GM23338 (cell line): ENCODE measurements at regions not wholly inside any gene's neighbourhood (a gene's known extent, or its start where the extent isn't known, plus 50 kb on each side); places are given as distances from the start of the nearest gene placed in this dataset.
"Not testable (repeated sequence)": the region's sequence is repeated elsewhere in the genome, so short reads cannot be mapped to it uniquely, and the experiment has no call there.

Experiments used
- ATAC-seq: fragments of 200-7000 bp; cut with Tn5 transposase; 3 replicates; pipeline ENCODE4 v1.9.1; 2020
- DNase-seq: peaks from one replicate; pipeline ENCODE4 v3.0.0-alpha.2; 2015; ENCODE audit warnings: low spot score
- H2AFZ ChIP-seq: fragments of 200-600 bp; sonication (generic); 2 replicates; pipeline ENCODE4 v1.8.0; 2016; ENCODE audit warnings: antibody characterized with exemption, mild to moderate bottlenecking, moderate library complexity
- H3F3A ChIP-seq: fragments of 200-600 bp; sonication (generic); replicated peaks from 2 replicates; pipeline ENCODE4 v1.8.0; 2017; ENCODE audit warnings: antibody characterized with exemption, mixed run types, low read depth
- H3K27ac ChIP-seq: fragments of 200-600 bp; sonication (generic); 2 replicates; pipeline ENCODE4 v1.6.1; 2016; ENCODE audit warnings: low read depth
- H3K27me3 ChIP-seq: fragments of 200-600 bp; sonication (generic); 2 replicates; pipeline ENCODE4 v1.8.0; 2016; ENCODE audit warnings: mild to moderate bottlenecking, mixed run types, moderate library complexity; ENCODE audit not compliant: insufficient read depth
- H3K36me3 ChIP-seq: fragments of 200-600 bp; sonication (generic); 2 replicates; pipeline ENCODE4 v1.8.0; 2016; ENCODE audit warnings: mild to moderate bottlenecking; ENCODE audit not compliant: insufficient read depth
- H3K4me1 ChIP-seq: fragments of 200-600 bp; sonication (generic); 2 replicates; pipeline ENCODE4 v1.8.0; 2016; ENCODE audit warnings: mild to moderate bottlenecking, moderate library complexity; ENCODE audit not compliant: insufficient read depth
- H3K4me2 ChIP-seq: fragments of 200-600 bp; sonication (generic); 2 replicates; pipeline ENCODE4 v1.7.1; 2017; ENCODE audit warnings: mixed run types
- H3K4me3 ChIP-seq: fragments of 200-600 bp; sonication (generic); 2 replicates; pipeline ENCODE4 v1.6.1; 2016; ENCODE audit warnings: mixed run types
- H3K79me2 ChIP-seq: fragments of 200-600 bp; sonication (generic); replicated peaks from 2 replicates; pipeline ENCODE4 v1.8.0; 2017; ENCODE audit warnings: mild to moderate bottlenecking; ENCODE audit not compliant: insufficient read depth
- H3K9me2 ChIP-seq: fragments of 200-600 bp; sonication (generic); 2 replicates; pipeline ENCODE4 v1.8.0; 2017; ENCODE audit not compliant: insufficient read depth
- H4K20me1 ChIP-seq: fragments of 200-600 bp; sonication (generic); replicated peaks from 2 replicates; pipeline ENCODE4 v1.8.0; 2017; ENCODE audit warnings: mild to moderate bottlenecking; ENCODE audit not compliant: insufficient read depth
- H3K27ac Mint-ChIP-seq: 2 replicates; pipeline ENCODE4 v1.8.0; 2020; ENCODE audit warnings: inconsistent platforms, mild to moderate bottlenecking, moderate library complexity, mixed read lengths
- H3K27me3 Mint-ChIP-seq: 3 replicates; pipeline ENCODE4 v1.8.0; 2022; ENCODE audit warnings: low read depth, mild to moderate bottlenecking, moderate library complexity, mixed read lengths, inconsistent platforms; ENCODE audit not compliant: insufficient read depth, poor library complexity
- H3K36me3 Mint-ChIP-seq: 3 replicates; pipeline ENCODE4 v1.8.0; 2021; ENCODE audit warnings: low read depth, mild to moderate bottlenecking, inconsistent platforms, moderate library complexity, mixed read lengths
- H3K4me1 Mint-ChIP-seq: 3 replicates; pipeline ENCODE4 v1.8.0; 2020; ENCODE audit warnings: mild to moderate bottlenecking, inconsistent platforms, mixed read lengths
- H3K4me3 Mint-ChIP-seq: 3 replicates; pipeline ENCODE4 v1.8.0; 2021; ENCODE audit warnings: moderate library complexity, mild to moderate bottlenecking, inconsistent platforms, mixed read lengths
- H3K9me3 Mint-ChIP-seq: 3 replicates; pipeline ENCODE4 v1.8.0; 2020; ENCODE audit warnings: moderate library complexity, mild to moderate bottlenecking, inconsistent platforms, mixed read lengths
- CREB1 ChIP-seq: fragments of 250-450 bp; sonication (Bioruptor Pico); IDR thresholded peaks from 2 replicates; pipeline ENCODE4 v1.5.0; 2020; ENCODE audit warnings: low read depth, mild to moderate bottlenecking, moderate library complexity
- EZH2phosphoT487 ChIP-seq: fragments of 200-600 bp; sonication (generic); IDR thresholded peaks from one replicate; pipeline ENCODE4 v1.8.1; 2018; ENCODE audit warnings: antibody characterized with exemption; ENCODE audit not compliant: unreplicated experiment
- STAT1 ChIP-seq: IDR thresholded peaks from one replicate; pipeline ENCODE4 v1.6.1; 2016; ENCODE audit warnings: antibody characterized with exemption; ENCODE audit not compliant: unreplicated experiment
- ZNF114 ChIP-seq: fragments of 250-450 bp; sonication (Bioruptor Pico); IDR thresholded peaks from 2 replicates; pipeline ENCODE4 v1.5.0; 2020; ENCODE audit warnings: mild to moderate bottlenecking, moderate library complexity
- TF ChIP-seq, protein P1 (sequence below): fragments of 250-450 bp; sonication (Bioruptor Pico); IDR thresholded peaks from 2 replicates; pipeline ENCODE4 v1.5.0; 2020; ENCODE audit warnings: mild to moderate bottlenecking, moderate library complexity
- TF ChIP-seq, protein P2 (sequence below), 2 experiments: fragments of 200-600 bp in 1 of 2; sonication (generic) in 1 of 2; conservative IDR thresholded peaks; 2 replicates each; pipeline versions ENCODE4 v1.5.1 to v1.6.1; 2016 to 2017; ENCODE audit warnings: antibody characterized with exemption in 2 of 2, low read depth in 2 of 2, mild to moderate bottlenecking in 2 of 2, moderate library complexity in 1 of 2

DNA sequence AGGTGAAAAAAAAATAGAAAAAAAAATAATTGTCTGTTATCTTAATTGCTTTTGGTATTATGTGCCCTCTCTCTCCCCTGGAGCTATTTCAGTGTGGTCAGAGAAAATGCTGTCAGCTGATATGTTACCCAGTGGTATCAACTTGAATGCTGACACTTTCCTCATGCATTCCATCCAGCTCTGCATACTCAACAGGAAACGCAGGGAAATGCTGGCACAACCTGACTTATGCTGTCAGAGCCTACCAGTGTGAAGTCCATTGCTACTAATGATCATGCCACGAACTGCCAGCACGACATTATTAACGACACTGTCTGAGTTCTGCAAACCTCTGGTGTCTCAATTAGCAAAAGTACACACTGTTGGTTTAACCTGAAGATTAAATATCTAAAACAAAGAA, 182.8 kb downstream of the ZWINT start (continued):
- TF ChIP-seq, protein P1, sequence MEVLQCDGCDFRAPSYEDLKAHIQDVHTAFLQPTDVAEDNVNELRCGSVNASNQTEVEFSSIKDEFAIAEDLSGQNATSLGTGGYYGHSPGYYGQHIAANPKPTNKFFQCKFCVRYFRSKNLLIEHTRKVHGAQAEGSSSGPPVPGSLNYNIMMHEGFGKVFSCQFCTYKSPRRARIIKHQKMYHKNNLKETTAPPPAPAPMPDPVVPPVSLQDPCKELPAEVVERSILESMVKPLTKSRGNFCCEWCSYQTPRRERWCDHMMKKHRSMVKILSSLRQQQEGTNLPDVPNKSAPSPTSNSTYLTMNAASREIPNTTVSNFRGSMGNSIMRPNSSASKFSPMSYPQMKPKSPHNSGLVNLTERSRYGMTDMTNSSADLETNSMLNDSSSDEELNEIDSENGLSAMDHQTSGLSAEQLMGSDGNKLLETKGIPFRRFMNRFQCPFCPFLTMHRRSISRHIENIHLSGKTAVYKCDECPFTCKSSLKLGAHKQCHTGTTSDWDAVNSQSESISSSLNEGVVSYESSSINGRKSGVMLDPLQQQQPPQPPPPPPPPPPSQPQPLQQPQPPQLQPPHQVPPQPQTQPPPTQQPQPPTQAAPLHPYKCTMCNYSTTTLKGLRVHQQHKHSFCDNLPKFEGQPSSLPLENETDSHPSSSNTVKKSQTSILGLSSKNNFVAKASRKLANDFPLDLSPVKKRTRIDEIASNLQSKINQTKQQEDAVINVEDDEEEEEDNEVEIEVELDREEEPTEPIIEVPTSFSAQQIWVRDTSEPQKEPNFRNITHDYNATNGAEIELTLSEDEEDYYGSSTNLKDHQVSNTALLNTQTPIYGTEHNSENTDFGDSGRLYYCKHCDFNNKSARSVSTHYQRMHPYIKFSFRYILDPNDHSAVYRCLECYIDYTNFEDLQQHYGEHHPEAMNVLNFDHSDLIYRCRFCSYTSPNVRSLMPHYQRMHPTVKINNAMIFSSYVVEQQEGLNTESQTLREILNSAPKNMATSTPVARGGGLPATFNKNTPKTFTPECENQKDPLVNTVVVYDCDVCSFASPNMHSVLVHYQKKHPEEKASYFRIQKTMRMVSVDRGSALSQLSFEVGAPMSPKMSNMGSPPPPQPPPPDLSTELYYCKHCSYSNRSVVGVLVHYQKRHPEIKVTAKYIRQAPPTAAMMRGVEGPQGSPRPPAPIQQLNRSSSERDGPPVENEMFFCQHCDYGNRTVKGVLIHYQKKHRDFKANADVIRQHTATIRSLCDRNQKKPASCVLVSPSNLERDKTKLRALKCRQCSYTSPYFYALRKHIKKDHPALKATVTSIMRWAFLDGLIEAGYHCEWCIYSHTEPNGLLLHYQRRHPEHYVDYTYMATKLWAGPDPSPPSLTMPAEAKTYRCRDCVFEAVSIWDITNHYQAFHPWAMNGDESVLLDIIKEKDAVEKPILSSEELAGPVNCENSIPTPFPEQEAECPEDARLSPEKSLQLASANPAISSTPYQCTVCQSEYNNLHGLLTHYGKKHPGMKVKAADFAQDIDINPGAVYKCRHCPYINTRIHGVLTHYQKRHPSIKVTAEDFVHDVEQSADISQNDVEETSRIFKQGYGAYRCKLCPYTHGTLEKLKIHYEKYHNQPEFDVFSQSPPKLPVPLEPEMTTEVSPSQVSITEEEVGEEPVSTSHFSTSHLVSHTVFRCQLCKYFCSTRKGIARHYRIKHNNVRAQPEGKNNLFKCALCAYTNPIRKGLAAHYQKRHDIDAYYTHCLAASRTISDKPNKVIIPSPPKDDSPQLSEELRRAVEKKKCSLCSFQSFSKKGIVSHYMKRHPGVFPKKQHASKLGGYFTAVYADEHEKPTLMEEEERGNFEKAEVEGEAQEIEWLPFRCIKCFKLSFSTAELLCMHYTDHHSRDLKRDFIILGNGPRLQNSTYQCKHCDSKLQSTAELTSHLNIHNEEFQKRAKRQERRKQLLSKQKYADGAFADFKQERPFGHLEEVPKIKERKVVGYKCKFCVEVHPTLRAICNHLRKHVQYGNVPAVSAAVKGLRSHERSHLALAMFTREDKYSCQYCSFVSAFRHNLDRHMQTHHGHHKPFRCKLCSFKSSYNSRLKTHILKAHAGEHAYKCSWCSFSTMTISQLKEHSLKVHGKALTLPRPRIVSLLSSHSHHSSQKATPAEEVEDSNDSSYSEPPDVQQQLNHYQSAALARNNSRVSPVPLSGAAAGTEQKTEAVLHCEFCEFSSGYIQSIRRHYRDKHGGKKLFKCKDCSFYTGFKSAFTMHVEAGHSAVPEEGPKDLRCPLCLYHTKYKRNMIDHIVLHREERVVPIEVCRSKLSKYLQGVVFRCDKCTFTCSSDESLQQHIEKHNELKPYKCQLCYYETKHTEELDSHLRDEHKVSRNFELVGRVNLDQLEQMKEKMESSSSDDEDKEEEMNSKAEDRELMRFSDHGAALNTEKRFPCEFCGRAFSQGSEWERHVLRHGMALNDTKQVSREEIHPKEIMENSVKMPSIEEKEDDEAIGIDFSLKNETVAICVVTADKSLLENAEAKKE (CRISPR knock-in tag), result no peak

DNA sequence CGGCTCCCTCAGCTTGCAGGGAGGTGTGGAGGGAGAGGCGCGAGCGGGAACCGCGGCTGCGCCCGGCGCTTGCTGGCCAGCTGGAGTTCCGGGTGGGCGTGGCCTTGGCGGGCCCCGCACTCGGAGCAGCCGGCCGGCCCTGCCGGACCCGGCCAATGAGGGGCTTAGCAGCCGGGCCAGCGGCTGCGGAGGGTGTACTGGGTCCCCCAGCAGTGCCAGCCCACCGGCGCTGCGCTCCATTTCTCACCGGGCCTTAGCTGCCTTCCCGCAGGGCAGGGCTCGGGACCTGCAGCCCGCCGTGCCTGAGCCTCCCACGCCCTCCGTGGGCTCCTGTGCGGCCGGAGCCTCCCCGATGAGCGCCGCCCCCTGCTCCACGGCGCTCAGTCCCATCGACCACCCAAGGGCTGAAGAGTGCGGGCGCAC, 206.0 kb downstream of the ZWINT start:
- H3K4me2 ChIP-seq, result peak overlapping the region; percentile 69; the same call in 1 of the 2 replicates
- H2AFZ ChIP-seq, result not testable (repeated sequence)
- peak overlapping the region; percentile 53 for H3K4me3 ChIP-seq

DNA sequence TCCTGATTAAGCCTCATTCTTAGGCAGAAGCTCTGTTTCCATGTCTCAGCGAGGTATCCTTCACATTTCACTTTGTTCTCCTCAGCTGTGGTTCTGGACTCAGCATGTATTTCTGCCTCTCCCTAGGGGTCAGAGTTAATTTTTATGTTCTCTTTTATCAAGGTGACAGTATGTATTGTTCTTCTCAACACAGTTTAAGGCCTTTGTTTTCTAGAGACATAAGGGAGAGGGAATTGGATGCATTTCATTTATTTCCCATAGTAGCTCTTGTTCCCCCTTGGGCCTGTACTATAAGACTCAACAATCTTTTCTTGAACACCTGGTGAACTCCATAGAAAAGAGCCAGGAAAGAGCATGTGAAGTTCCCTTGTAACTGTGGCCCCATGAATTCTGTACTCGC, 214.3 kb downstream of the ZWINT start:
- Histone ChIP-seq H3K4me1 (no peaks in the 10 kb centered on the region), H4K20me1 (no peaks in the 10 kb centered on the region), H3K4me2 (no peak overlapping the region), H3K27ac (no peak overlapping the region), H3F3A (no peaks in the 10 kb centered on the region), H3K4me3 (no peak overlapping the region), H2AFZ (no peak overlapping the region), H3K36me3 (no peaks in the 10 kb centered on the region), H3K79me2 (no peaks in the 10 kb centered on the region), H3K9me2 (0 out of 2 replicates have a peak, but pooled peaks cover 2% of the 10 kb centered on the region), H3K27me3 (no peaks in the 10 kb centered on the region)
- no peak overlapping the region for H3K27ac Mint-ChIP-seq
- H3K4me1 Mint-ChIP-seq, result no peaks in the 10 kb centered on the region
- no peaks in the 10 kb centered on the region; the same call in 1 of the 3 replicates for H3K9me3 Mint-ChIP-seq
- H3K27me3 Mint-ChIP-seq, result no peaks in the 10 kb centered on the region
- ATAC-seq (no peak), DNase-seq (no peak)
- no peaks in the 10 kb centered on the region for H3K36me3 Mint-ChIP-seq
- no peak overlapping the region for H3K4me3 Mint-ChIP-seq
- TF ChIP-seq ZNF114 (CRISPR knock-in tag) (no peak), CREB1 (no peak), EZH2phosphoT487 (no peak), STAT1 (no peak)
- TF ChIP-seq, protein P2, sequence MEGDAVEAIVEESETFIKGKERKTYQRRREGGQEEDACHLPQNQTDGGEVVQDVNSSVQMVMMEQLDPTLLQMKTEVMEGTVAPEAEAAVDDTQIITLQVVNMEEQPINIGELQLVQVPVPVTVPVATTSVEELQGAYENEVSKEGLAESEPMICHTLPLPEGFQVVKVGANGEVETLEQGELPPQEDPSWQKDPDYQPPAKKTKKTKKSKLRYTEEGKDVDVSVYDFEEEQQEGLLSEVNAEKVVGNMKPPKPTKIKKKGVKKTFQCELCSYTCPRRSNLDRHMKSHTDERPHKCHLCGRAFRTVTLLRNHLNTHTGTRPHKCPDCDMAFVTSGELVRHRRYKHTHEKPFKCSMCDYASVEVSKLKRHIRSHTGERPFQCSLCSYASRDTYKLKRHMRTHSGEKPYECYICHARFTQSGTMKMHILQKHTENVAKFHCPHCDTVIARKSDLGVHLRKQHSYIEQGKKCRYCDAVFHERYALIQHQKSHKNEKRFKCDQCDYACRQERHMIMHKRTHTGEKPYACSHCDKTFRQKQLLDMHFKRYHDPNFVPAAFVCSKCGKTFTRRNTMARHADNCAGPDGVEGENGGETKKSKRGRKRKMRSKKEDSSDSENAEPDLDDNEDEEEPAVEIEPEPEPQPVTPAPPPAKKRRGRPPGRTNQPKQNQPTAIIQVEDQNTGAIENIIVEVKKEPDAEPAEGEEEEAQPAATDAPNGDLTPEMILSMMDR (conservative IDR thresholded peaks at IDR 0.05; ENCODE audit: low read depth in 2 of 2), result no peak

More for the DNA sequence above, 206.0 kb downstream of the ZWINT start:
- not testable (repeated sequence) for H3K27me3 Mint-ChIP-seq, H3K27me3 ChIP-seq, H3K4me1 ChIP-seq, ATAC-seq, H3K4me3 Mint-ChIP-seq, H3K9me3 Mint-ChIP-seq, H3K9me2 ChIP-seq, H3K36me3 Mint-ChIP-seq, H3K27ac Mint-ChIP-seq, H3K27ac ChIP-seq, H3F3A ChIP-seq, H3K36me3 ChIP-seq, H4K20me1 ChIP-seq, H3K4me1 Mint-ChIP-seq, H3K79me2 ChIP-seq
- peak; percentile 48 for DNase-seq
